Right renal cortex interstitium (tissue), 3 donors: ENCODE measurements at regions not wholly inside any gene's neighbourhood (a gene's known extent, or its start where the extent isn't known, plus 50 kb on each side); places are given as distances from the start of the nearest gene placed in this dataset.

ENCODE experiments used
- DNase-seq, 3 donors: peaks; one replicate each; pipeline ENCODE4 v3.0.0-alpha.2; 2013; ENCODE audit warnings: low read depth in 3 of 3, low spot score in 2 of 3

DNA sequence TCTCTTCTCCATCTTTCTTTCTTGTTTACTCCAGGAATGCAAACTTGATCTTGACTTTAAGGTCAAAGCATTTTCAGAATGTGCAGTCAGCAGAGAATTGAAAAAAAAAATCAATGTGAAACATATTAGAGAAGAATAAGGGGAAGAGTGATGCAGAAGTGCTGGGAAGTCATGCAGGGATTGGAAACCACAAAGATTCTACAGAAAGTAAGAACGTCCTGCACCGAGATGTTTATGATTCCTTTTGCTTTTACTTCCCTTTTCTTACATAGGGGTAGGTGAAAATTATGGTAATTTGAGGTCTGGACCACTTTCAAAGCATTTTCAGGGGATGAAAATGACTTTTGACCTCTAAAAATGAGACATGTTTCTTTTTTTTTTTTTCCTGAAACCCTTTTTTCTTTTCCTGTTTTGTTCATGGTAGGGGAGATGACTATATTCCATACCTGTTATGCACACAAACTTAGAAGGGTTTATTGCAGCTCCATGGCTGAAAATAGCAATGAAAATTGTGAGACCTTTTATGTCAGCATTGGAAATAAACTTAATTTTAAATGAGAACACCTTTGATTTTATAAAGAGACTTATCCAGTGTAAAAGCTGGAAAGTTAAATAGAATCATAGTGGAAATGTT lies 623.5 kb upstream of the TBL1XR1 start:
- no peak for DNase-seq

DNA sequence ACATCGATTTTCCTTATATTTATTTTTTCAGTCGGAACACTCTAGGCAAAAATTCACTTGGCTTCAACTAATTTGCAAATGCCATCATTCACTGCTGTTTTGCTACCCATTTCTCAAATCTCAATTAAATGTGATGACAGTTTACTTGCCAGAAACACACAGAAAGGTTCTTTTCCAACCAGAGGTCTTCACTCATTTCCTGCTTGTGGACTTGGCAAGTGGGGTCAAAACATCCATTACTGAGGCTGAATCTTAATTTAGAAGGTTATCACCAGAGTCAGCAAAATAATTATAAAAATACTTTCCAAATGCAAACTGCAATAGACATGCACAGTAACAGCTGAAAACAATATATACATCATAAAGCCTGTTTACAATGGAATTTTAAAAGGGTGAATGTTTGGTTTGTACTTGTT lies 625.4 kb upstream of the TBL1XR1 start:
- no peak for DNase-seq

DNA sequence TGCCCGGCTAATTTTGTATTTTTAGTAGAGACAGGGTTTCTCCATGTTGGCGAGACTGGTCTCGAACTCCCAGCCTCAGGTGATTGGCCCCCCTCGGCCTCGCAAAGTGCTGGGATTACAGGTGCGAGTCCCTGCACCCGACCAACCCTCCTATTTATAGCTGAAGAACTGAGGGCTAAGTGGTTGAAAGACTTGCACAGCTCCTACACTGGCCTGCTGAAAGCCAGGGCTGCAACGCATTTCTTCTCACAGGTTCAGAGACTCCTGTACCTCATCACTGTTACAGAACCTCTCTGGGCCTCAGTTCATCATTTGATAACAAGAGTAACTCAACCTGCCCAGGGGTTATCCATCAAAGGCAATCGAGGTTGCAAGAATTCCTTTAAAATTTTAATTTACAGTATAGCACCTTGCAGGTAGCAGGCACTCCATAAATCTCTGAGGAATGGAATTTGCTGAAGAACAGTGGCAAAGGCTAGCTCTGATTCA lies 626.5 kb upstream of the TBL1XR1 start:
- DNase-seq = no peak

DNA sequence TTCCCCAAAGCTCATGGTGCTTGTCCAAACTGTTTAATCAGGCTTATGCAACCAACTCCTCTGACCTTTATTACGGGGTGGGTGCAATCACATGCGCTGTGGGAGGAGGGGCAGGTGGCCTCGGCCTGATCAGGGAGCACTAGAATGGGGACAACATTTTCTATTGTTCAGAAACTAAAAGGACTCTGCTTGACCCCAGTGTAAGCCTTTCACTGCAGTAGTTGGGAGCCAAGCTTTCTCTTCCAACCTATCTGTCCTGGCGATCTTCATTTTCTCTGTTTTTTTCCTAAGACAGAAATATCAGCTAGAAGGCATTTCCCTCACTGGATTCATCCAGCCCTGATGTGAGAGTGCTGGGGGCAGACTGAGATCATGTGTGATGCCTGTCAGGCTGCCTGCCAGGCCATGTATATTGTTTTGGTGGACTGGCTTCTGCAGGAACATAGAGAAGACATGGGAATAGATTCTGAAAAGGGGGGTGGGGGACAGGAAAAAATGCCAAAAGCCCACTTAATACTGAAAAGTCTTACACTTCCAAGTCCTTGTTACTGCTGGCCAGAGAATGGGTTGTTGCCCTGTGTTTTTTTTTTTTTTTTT lies 627.0 kb upstream of the TBL1XR1 start:
- DNase-seq = peak in 1 of 3 donors; percentile 39

DNA sequence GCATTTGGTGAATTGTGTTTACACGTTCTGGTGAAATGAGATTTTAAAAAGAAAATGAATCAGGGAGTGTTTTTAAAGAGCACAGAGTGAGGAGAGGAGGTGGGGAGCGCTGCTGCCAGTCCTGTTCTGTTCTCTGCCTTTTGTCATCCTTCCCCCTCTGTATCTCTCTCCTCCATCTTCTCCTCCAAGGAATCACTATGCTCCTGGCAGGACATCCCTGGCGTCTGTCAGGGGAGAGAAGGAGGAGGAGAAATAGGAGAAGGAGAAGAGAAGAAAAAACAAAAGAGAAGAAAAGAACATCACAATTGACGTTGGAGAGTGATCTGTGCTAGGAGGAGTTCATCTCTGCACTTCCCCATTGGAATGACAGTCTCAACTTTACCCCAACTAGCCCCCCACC lies 627.6 kb upstream of the TBL1XR1 start:
- DNase-seq = no peak

DNA sequence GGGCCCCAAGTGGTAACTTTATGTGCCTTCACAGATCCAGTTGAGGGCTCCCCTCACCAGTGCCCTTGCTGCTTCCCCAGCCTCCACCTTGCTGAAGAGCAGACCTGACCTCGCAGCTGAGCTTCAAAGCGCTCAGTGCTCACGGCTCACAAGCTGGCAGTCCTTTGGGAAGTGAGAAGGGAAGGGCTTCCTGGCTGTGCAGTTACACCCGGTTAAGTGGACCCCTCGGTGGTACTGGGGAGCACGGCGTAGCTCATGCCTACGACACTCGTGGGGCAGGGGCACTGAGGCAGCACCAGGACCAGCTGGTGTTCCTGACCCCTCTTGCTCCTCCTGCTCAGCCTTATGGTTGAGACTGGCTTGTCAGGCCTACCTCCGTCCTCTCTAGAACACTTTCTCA lies 629.0 kb upstream of the TBL1XR1 start:
- DNase-seq = no peak

DNA sequence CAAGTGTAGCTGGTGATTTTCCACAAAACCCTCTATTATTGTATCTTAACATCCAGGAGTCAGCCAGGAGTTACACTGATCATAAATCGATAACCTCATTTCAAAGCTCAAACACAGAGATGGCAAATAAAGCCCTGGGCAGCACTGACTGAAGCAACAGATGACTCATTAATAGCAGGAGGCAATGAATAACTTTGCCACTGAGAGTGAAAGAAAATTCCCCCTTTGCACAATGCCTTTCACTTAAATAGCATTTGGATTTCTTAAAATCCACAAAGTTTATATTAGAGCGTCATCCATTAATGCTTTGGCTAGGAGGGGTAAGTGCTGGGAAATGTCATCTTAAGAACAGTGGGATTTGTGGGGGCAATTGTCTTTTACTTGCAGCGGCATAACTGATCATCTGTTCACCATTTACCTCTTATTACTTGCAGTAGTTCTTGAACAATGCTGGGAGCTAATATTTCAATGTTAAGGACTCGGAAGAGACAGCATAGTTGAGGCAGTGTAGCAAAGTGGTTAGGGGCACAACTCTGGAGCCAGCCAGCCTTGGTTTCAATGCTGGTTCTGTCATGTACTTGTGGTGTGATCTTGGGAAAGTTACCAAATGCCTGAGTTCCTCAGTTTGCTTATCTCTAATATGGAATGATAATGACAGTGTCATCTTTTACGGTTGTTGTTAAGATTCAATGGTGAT lies 630.4 kb upstream of the TBL1XR1 start:
- no peak for DNase-seq

DNA sequence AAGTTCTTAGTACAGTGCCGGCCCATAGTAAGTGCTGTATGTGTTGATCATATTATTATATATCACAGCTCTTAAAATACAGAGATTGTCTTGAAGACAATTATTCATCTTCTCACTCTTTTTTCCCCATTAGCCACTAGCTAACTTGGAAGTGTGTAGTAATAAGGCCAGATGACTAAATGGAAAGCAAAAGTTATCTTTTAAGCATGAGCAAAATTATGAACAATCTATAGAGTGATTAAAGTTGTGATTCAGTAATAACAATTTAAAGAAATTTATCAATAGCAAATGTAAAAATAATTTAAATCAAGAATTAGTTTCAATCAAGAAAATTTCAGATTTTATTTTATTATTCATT lies 630.9 kb upstream of the TBL1XR1 start:
- DNase-seq = no peak

DNA sequence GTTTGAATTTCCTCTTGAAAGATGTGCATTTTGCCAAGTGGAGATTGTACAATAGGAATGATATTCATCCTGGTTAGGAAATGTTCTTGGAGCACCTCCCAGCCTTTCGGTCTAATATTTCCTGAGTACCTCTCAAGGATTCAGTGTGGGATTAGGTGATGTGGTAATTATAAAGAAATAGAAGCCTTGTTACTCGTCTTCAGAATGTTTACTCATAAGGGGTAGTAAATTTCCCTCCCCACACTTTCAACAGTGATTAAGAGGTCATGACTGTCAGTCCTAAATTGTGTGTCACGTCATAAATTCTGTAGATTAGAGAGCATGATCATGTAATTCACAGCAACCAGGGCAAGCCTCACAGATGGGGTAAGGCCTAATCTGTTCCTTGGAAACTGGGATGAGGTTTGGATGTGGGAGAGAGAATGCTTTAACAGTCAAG lies 633.1 kb upstream of the TBL1XR1 start:
- no peak for DNase-seq

DNA sequence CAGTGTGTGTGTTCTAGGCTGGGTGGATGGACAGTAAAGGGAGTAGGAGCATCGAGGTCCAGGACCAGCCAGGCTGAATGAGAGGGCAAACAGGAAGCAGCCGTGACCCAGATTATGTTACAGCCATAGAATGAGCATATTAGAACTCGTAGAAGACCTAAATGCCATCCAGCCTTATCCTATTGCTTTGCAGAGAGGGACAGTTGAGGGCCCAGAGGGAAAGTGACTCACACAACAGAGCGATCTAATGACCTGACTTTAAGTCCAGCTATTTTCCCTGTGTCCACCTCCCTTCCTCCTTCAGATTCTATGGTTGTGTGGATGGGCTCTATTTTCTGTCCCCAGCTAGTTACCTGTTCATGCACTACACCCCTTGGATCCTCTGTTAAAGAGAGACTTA lies 634.1 kb upstream of the TBL1XR1 start:
- no peak for DNase-seq

DNA sequence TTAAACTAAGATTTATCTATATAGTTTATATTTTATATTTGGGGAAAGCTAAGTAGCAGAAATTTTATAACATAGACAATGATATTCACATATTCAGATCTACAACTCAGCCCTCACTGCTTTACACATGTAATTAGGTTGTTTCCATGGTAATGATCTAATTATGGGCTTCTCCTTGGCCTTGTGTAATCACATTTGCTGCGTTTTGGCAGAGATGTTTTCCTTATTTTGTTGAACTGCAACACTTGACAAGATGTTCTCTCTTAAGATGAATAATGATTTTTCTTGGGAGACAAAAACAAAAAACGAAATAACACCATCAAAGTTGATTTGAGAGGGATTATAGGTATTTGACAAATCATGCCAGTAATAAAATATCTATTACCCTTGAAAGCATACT lies 635.6 kb upstream of the TBL1XR1 start:
- no peak for DNase-seq

DNA sequence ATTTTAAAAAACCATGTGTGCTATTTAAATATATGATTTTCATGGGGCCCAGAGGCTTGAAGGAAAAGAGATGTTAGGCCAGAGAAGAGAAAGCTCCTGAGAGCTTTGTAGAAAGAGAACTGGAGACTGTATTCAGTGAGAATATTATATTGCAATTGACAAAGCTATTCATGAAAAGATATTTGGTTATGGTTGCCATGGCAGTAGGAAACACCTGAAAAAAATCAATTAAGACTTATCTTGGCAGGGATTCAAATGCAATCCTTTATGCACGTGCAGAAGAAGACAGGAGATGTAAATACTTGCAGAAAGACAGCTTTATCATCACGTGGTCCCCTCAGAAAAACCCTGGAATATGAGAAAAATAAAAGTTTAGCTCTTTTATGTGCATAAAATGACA lies 636.0 kb upstream of the TBL1XR1 start:
- DNase-seq = no peak

DNA sequence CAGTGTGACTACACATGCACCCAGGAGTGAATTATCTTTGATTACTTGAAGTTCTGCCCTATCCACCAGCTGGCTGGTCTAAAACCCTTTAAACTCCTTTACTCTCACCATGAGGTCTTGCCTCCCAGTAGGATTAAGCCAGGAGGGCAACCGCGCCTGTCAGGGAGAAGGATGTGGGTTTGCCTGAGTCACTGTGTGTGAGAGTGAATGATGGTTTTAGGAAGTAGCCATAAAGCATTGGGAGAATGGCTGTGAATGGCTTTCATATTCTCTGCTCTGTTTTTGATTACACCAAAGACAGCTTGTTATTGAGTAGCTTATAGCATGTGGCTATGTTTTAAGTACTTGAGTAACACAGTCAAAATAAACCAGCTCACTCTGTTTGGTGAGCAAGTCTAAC lies 637.7 kb upstream of the TBL1XR1 start:
- DNase-seq = no peak

DNA sequence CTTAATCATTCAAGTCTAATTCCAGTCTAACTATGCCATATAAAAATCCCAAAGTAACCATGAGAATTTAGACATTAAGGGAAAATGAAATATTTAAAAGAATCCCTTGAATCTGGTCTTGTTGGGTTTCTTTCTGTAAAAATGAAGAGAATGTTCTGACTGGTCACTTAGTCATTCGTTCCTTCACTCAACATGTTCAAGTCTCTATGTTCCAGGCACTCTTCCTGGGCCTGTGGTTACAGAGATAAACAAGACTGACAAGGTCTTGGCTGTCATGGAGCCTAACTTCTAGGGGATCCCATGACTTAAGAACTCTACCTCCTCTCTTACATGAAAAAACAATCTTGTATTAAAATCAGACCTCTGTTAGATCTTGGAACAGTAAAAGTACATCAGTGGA lies 638.6 kb upstream of the TBL1XR1 start:
- no peak for DNase-seq

DNA sequence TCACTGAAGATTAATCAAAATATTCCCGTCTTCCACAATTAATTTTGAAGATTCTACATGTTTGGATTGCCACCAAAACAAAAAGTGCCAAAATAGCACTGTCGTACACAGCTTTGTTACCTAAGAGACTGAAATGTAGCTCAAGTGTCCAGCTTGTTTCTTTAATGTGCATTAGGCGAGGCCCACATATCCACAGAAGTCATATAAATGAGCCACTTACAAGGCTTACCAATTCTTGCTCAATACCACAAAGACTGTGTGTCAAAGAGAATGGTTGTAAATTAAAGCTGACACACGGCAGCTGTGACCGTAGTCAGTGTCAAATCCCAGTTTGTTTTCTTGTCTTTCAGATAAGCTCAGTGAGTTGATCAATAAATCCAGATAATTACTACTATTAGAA lies 639.4 kb upstream of the TBL1XR1 start:
- no peak for DNase-seq

DNA sequence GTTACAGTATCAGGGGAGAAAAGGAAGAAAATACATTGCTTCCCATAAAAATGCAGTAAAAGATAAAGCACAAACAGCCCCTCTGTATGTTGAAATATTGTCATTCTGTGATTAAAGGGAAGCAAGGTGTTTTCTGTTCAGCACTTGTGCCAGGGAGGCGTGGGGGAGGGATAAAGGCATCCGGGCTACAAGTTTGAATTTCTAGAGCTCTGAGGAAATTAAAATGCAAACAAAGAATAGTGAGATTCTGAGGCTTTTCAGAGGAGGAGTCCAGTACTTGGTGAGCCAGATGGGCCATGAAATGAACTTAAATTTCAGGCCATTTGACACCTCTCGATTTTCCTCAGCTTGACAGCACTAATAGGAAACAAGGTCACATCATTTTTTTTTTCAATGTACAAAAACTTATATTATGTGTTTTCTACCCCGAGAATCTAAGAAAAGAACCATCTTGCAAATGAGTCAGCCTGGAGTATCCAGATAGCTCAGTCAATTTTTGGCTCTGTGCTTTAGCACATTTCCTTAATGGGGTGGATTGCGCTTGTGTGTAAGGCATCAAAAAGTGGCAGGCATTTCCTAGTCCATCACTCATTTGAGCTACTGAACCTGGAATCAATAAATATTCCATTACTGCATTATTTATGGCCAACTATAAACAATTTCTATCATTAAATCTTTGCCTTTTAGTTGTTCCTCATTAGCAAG lies 640.8 kb upstream of the TBL1XR1 start:
- no peak for DNase-seq

DNA sequence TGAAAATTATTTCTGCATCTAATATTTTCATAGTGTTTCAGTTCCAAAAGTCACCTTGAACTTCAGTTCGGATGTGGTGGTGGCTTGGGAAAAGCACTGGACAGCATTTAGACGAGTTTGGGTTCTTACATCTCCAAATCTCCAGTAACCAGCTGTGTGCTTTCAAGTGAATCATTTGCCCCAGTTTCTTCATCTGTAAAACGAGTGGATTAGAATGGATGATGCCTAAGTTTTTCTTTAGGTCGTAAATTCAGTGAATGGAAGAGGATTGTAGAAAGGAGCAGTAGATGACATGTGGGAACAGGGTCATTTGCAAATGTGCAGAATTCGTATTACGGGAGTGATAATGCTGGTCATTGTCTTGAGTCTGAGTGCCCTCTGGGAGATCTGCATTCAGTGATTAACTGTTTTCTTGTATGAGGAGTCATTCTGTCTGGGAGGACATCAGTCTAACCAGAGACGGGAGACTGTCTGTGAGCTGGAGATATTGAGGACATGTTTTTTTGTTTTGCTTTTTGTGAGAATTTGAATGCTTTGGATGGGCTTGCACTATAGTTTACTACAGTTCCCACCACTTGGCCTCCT lies 641.6 kb upstream of the TBL1XR1 start:
- no peak for DNase-seq

DNA sequence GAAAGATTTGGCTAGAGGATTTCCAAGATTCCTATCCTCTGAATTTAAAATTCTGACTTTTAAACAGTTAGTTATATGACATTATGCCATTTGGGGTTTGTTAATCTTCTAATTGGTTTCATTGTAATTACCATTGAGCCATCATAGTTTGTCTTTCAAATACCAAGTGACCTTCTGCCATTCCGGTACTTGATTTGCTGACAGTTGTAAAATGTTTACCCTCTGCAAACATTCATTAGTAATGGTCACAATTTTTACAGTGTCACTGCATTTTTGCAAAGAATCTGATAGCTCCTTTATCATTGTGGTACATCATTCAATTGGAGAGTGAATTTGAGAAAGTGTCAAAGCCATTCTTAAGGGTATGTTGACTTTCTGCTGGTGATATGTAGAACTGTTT lies 645.0 kb upstream of the TBL1XR1 start:
- no peak for DNase-seq

DNA sequence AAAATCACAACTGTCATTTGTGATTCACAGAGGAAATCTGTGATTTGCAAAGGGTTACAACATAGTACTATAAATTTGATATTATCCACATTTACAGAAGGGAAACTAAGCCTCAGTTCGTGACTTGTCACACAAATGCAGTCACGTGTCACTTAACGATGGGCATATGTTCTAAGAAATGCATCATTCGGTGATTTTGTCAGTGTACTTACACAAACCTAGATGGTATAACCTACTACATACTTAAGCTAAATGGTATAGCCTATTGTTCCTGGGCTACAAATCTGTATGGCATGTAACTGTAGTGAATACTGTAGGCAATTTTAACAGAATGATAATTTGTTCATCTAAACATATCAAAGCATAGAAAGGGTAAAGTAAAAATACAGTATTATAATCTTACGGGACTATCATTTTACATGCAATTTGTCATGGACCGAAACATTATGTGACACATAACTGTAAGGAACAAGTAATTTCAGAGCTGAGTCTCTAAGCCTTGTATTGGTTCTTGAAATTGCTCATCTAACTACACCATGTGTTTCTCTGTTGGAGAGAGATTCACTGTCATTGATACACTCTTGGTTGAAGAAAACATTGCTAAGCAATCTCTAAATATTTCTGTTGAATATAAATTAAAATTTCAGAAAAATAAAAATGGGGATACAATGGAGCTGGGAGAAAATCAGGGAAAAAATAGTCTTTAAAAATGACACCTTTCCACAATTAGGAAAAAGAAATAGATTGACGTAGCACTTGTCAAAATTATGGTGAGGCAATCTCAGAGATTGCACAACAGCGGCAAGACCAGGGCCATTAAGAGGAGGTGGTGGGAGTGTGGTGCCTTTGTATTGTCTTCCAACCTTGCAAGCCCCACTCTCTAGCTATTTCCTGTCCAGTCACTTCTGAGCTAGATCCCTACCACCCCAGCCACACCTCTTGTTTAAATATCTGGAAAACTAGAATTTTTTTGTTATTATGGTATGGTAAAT lies 645.8 kb upstream of the TBL1XR1 start:
- DNase-seq = no peak
